ENCODE measurements at regions not wholly inside any gene's neighbourhood (a gene's known extent, or its start where the extent isn't known, plus 50 kb on each side); places are given as distances from the start of the nearest gene placed in this dataset.

- no peaks in the 10 kb centered on the region for H3K27me3 ChIP-seq
- no peak for TF ChIP-seq CTCF (IDR thresholded peaks at IDR 0.05)
- TF ChIP-seq POLR2A (IDR thresholded peaks at IDR 0.05), result no peak
- no peaks in the 10 kb centered on the region for H3K9me3 ChIP-seq
- WGBS, 2 donors, result 58 to 63% methylated on average over 4 of the region's 4 CpGs
- no peaks in the 10 kb centered on the region for H3K4me1 ChIP-seq
- H3K4me3 ChIP-seq (replicated peaks in 1 of 3), result no peak overlapping the region
- intact Hi-C loops (cut with DNase I), result no loop called here
- no peaks in the 10 kb centered on the region for H3K36me3 ChIP-seq
- no peak for DNase-seq
- H3K27ac ChIP-seq, result no peak overlapping the region
These were observed 435.4 kb upstream of the GOLIM4 start for GRCh38 chr3:168531116-168531515.

DNA sequence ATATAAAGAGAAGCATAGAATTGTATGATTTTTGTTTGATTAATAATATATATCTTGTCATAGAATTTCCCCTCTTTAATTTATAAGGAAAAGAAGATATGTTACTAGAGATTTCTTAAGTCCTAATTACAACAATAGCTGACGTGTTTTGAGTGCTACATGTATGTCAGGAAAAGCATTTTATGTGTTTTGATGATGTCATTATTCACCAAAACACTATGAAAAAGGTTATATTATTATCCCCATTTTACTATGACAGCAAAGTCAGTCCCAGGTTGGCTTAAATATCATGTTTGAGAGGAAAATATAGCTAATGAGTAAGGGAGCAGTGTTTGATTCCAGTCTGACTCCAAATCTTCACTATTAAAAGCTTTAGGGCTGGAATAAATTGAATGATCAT lies 428.4 kb upstream of the GOLIM4 start:
- DNase-seq, result no peak
- Histone ChIP-seq H3K27ac (no peak overlapping the region), H3K36me3 (no peaks in the 10 kb centered on the region), H3K4me1 (no peaks in the 10 kb centered on the region), H3K4me3 (replicated peaks in 1 of 3) (no peak overlapping the region), H3K27me3 (no peaks in the 10 kb centered on the region), H3K9me3 (no peaks in the 10 kb centered on the region)
- WGBS, 2 donors, result 84 to 91% methylated on average over 1 of the region's 1 CpG
- TF ChIP-seq POLR2A (IDR thresholded peaks at IDR 0.05) (no peak), CTCF (IDR thresholded peaks at IDR 0.05) (no peak)
- intact Hi-C loops (cut with DNase I), result no loop called here

DNA sequence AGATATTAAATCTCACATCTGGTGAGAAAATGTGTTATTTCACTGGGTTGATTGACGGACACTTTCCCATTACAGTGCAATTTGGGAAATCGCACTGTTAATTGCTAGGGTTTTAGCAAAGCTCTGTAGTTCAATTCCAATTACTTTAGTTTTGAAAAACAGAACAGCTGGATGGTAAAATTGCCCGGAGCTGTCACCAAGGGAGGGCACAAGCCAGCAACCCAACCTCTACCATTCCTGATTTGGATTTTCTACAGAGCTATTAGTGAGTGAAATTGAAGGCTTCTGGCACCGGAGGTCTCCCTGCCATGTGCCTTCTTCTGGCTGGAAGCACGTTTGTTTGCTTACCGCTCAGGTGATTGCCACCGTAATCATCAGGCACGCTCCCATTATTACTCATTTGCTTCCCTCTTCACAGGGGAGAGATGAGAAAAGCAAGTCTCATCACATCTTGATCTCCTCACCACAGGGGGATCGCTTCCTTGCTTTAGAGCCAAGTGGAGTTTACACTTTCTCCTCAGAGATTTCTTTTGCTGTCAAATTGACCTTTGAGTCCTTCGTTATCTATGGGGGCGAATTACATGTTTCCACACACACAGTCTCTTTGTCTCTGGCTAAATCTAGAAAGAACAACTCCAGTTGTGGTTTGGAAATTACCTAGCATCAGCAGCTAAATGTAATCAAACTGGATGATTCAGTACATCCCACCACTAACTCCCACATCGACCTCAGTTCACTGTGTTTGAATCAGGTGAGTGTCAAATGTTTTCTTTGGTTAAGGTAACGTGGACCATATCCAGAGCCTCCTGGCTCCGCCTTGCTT lies 421.7 kb upstream of the GOLIM4 start:
- TF ChIP-seq CTCF (IDR thresholded peaks at IDR 0.05) (no peak), POLR2A (IDR thresholded peaks at IDR 0.05) (no peak)
- Histone ChIP-seq H3K36me3 (no peaks in the 10 kb centered on the region), H3K4me1 (no peaks in the 10 kb centered on the region), H3K4me3 (replicated peaks in 1 of 3) (no peak overlapping the region), H3K27ac (no peak overlapping the region), H3K9me3 (no peaks in the 10 kb centered on the region), H3K27me3 (no peaks in the 10 kb centered on the region)
- WGBS, 2 donors, result 77 to 82% methylated on average over 14 of the region's 14 CpGs
- intact Hi-C loops (cut with DNase I), result no loop called here
- no peak for DNase-seq

GRCh38 chr3:168514252-168514651 lies 418.5 kb upstream of the GOLIM4 start:
- intact Hi-C loops (cut with DNase I), result no loop called here
- DNase-seq, result no peak
- Histone ChIP-seq H3K9me3 (no peaks in the 10 kb centered on the region), H3K4me1 (no peaks in the 10 kb centered on the region), H3K36me3 (no peaks in the 10 kb centered on the region), H3K4me3 (replicated peaks in 1 of 3) (no peak overlapping the region), H3K27me3 (no peaks in the 10 kb centered on the region), H3K27ac (no peak overlapping the region)
- TF ChIP-seq POLR2A (IDR thresholded peaks at IDR 0.05) (no peak), CTCF (IDR thresholded peaks at IDR 0.05) (no peak)

- no peaks in the 10 kb centered on the region for H3K4me1 ChIP-seq
- TF ChIP-seq CTCF (IDR thresholded peaks at IDR 0.05) (no peak), POLR2A (IDR thresholded peaks at IDR 0.05) (no peak)
- H3K4me3 ChIP-seq (replicated peaks in 1 of 3), result no peak overlapping the region
- no peaks in the 10 kb centered on the region for H3K9me3 ChIP-seq
- intact Hi-C loops (cut with DNase I), result no loop called here
- WGBS, 2 donors, result 74 to 90% methylated on average over 1 of the region's 1 CpG
- no peak overlapping the region for H3K27ac ChIP-seq
- H3K27me3 ChIP-seq, result no peaks in the 10 kb centered on the region
- no peak for DNase-seq
- no peaks in the 10 kb centered on the region for H3K36me3 ChIP-seq
These were observed 417.1 kb upstream of the GOLIM4 start for GRCh38 chr3:168512802-168513201.

Measured in thyroid gland (tissue), 4 donors.